ENCODE measurements at regions not wholly inside any gene's neighbourhood (a gene's known extent, or its start where the extent isn't known, plus 50 kb on each side); places are given as distances from the start of the nearest gene placed in this dataset.

GRCh38 chr21:16500271-16500670 lies 770.5 kb downstream of the USP25 start:
- no peaks in the 10 kb centered on the region for H3K36me3 ChIP-seq (replicated peaks)
- no peak for TF ChIP-seq CTCF (IDR thresholded peaks at IDR 0.05; ENCODE audit: low read depth, low read length, missing control alignments)
- in situ Hi-C loops (cut with HindIII; ENCODE audit: low pct_ligation_motif_present, low sequenced_read_pairs), result no loop called here
- H3K4me3 ChIP-seq (ENCODE audit: low read depth, low read length), result no peak overlapping the region
- no peak overlapping the region for H3K27ac ChIP-seq
- no peak for DNase-seq
- no peaks in the 10 kb centered on the region for H3K27me3 ChIP-seq (replicated peaks)

GRCh38 chr21:16502273-16502672 lies 772.5 kb downstream of the USP25 start:
- in situ Hi-C loops (cut with HindIII; ENCODE audit: low pct_ligation_motif_present, low sequenced_read_pairs), result no loop called here
- Histone ChIP-seq H3K27me3 (replicated peaks) (no peaks in the 10 kb centered on the region), H3K36me3 (replicated peaks) (no peaks in the 10 kb centered on the region), H3K4me3 (ENCODE audit: low read depth, low read length) (no peak overlapping the region), H3K27ac (no peak overlapping the region)
- no peak for DNase-seq
- no peak for TF ChIP-seq CTCF (IDR thresholded peaks at IDR 0.05; ENCODE audit: low read depth, low read length, missing control alignments)

GRCh38 chr21:16502897-16503296 lies 773.1 kb downstream of the USP25 start:
- no peak overlapping the region for H3K4me3 ChIP-seq (ENCODE audit: low read depth, low read length)
- H3K27ac ChIP-seq, result no peak overlapping the region
- in situ Hi-C loops (cut with HindIII; ENCODE audit: low pct_ligation_motif_present, low sequenced_read_pairs), result no loop called here
- H3K36me3 ChIP-seq (replicated peaks), result no peaks in the 10 kb centered on the region
- TF ChIP-seq CTCF (IDR thresholded peaks at IDR 0.05; ENCODE audit: low read depth, low read length, missing control alignments), result no peak
- DNase-seq, result no peak
- no peaks in the 10 kb centered on the region for H3K27me3 ChIP-seq (replicated peaks)

GRCh38 chr21:16504281-16504680 lies 774.5 kb downstream of the USP25 start:
- no peak for TF ChIP-seq CTCF (IDR thresholded peaks at IDR 0.05; ENCODE audit: low read depth, low read length, missing control alignments)
- in situ Hi-C loops (cut with HindIII; ENCODE audit: low pct_ligation_motif_present, low sequenced_read_pairs), result no loop called here

GRCh38 chr21:16504766-16505165 lies 775.0 kb downstream of the USP25 start:
- in situ Hi-C loops (cut with HindIII; ENCODE audit: low pct_ligation_motif_present, low sequenced_read_pairs), result no loop called here
- Histone ChIP-seq H3K27me3 (replicated peaks) (no peaks in the 10 kb centered on the region), H3K4me3 (ENCODE audit: low read depth, low read length) (no peak overlapping the region), H3K36me3 (replicated peaks) (no peaks in the 10 kb centered on the region), H3K27ac (no peak overlapping the region)
- DNase-seq, result no peak
- no peak for TF ChIP-seq CTCF (IDR thresholded peaks at IDR 0.05; ENCODE audit: low read depth, low read length, missing control alignments)

More at GRCh38 chr21:16504281-16504680, 774.5 kb downstream of the USP25 start:
- no peak overlapping the region for H3K27ac ChIP-seq
- H3K36me3 ChIP-seq (replicated peaks), result no peaks in the 10 kb centered on the region
- no peaks in the 10 kb centered on the region for H3K27me3 ChIP-seq (replicated peaks)
- no peak overlapping the region for H3K4me3 ChIP-seq (ENCODE audit: low read depth, low read length)
- no peak for DNase-seq

- no peak overlapping the region for H3K4me3 ChIP-seq (ENCODE audit: low read depth, low read length)
- DNase-seq, result no peak
- H3K27me3 ChIP-seq (replicated peaks), result no peaks in the 10 kb centered on the region
- no peak overlapping the region for H3K27ac ChIP-seq
- no peaks in the 10 kb centered on the region for H3K36me3 ChIP-seq (replicated peaks)
- in situ Hi-C loops (cut with HindIII; ENCODE audit: low pct_ligation_motif_present, low sequenced_read_pairs), result no loop called here
- no peak for TF ChIP-seq CTCF (IDR thresholded peaks at IDR 0.05; ENCODE audit: low read depth, low read length, missing control alignments)
Measured at GRCh38 chr21:16509476-16509875, 779.7 kb downstream of the USP25 start.
